Bone marrow (tissue), 2 donors: ENCODE measurements at regions not wholly inside any gene's neighbourhood (a gene's known extent, or its start where the extent isn't known, plus 50 kb on each side); places are given as distances from the start of the nearest gene placed in this dataset.

ENCODE experiments used
- DNase-seq, 2 donors: peaks; one replicate each; lab custom pipeline; 2025; lab: John Stamatoyannopoulos, UW

GRCh38 chr1:239819756-239820250, 271.9 kb upstream of the FMN2 start:
- DNase-seq = no peak

GRCh38 chr1:239823852-239824251, 267.8 kb upstream of the FMN2 start:
- no peak for DNase-seq

GRCh38 chr1:239826211-239826610, 265.5 kb upstream of the FMN2 start:
- no peak for DNase-seq

- no peak for DNase-seq
Measured at GRCh38 chr1:239826736-239827135, 264.9 kb upstream of the FMN2 start.

- DNase-seq = no peak
Measured at GRCh38 chr1:239829535-239829934, 262.1 kb upstream of the FMN2 start.

GRCh38 chr1:239831577-239832355, 259.9 kb upstream of the FMN2 start:
- peak in 1 of 2 donors; percentile 56 for DNase-seq

- no peak for DNase-seq
Measured at GRCh38 chr1:239833723-239834122, 258.0 kb upstream of the FMN2 start.

GRCh38 chr1:239835946-239836440, 255.7 kb upstream of the FMN2 start:
- DNase-seq = no peak

- no peak for DNase-seq
Measured at GRCh38 chr1:239840336-239840735, 251.3 kb upstream of the FMN2 start.

GRCh38 chr1:239840790-239841189, 250.9 kb upstream of the FMN2 start:
- DNase-seq = no peak

GRCh38 chr1:239841631-239842030, 250.1 kb upstream of the FMN2 start:
- DNase-seq = no peak

- DNase-seq = no peak
Measured at GRCh38 chr1:239843541-239843940, 248.1 kb upstream of the FMN2 start.

- DNase-seq = no peak
Measured at GRCh38 chr1:239844833-239845232, 246.8 kb upstream of the FMN2 start.

GRCh38 chr1:239854922-239855321, 236.8 kb upstream of the FMN2 start:
- no peak for DNase-seq

GRCh38 chr1:239856067-239856466, 235.6 kb upstream of the FMN2 start:
- no peak for DNase-seq

GRCh38 chr1:239856924-239857323, 234.8 kb upstream of the FMN2 start:
- DNase-seq = no peak

GRCh38 chr1:239858057-239858456, 233.6 kb upstream of the FMN2 start:
- DNase-seq = peak in 1 of 2 donors; percentile 48

- no peak for DNase-seq
Measured at GRCh38 chr1:239858529-239858928, 233.2 kb upstream of the FMN2 start.

GRCh38 chr1:239861985-239862384, 229.7 kb upstream of the FMN2 start:
- peak in 1 of 2 donors; percentile 41 for DNase-seq

- no peak for DNase-seq
Measured at GRCh38 chr1:239868058-239868832, 223.4 kb upstream of the FMN2 start.

GRCh38 chr1:239870194-239870593, 221.5 kb upstream of the FMN2 start:
- DNase-seq = no peak

GRCh38 chr1:239872626-239873025, 219.1 kb upstream of the FMN2 start:
- no peak for DNase-seq

GRCh38 chr1:239874831-239875230, 216.9 kb upstream of the FMN2 start:
- DNase-seq = no peak
